ENCODE measurements at regions not wholly inside any gene's neighbourhood (a gene's known extent, or its start where the extent isn't known, plus 50 kb on each side); places are given as distances from the start of the nearest gene placed in this dataset.
"Not testable (repeated sequence)": the region's sequence is repeated elsewhere in the genome, so short reads cannot be mapped to it uniquely, and the experiment has no call there.

DNA sequence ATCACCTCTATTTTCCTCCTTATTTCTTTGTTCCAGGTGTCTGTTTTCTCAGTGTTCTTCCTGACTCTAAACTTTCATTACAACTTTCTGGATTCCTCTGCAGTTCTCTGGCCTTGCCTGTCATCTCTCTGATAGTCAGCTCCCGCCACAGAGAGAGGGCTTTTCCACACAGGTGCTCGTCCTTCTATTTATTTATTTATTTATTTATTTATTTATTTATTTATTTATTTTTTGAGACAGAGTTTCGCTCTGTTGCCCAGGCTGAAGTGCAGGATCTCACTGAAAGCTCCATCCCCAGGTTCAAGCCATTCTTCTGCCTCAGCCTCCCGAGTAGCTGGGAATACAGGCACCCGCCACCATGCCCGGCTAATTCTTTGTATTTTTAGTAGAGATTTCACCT, 554.5 kb downstream of the RPS29 start:
- H3K9me3 Mint-ChIP-seq, H3K4me3 Mint-ChIP-seq, H3K27ac Mint-ChIP-seq, H3K36me3 Mint-ChIP-seq, H3K27me3 Mint-ChIP-seq, ATAC-seq, H3K4me1 Mint-ChIP-seq: not testable (repeated sequence)

DNA sequence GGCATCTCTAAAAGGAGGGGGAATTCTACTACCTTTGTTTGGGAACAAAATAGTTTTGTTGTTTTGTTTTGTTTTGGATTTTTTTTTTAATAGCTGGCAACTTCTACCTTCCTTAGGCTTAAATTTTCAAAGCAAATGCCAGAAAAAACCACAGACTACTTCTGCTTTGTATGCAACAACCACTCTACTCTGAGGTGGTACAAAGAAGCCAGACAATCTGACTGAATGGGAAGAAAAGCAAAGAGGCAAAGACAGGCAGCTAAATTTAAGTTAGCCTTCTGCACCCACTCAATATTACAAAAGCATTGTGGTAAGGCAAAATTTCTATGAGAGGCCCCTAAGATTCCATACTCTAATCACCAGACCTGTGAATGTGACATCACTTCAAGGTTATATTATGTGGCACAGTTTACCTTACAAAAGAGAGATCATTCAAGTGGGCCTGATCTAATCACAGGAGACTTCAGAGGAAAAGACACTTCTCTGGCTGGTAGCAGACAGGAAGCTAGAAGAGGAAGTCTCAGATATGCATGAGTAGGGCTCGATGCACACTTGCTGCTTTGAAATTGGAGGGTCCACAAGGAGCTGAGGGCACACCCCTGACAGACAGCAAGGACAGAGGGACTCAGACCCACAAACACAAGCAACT, 566.6 kb downstream of the RPS29 start:
- peaks cover 38% of the 10 kb centered on the region for H3K4me1 Mint-ChIP-seq
- H3K27ac Mint-ChIP-seq: peak overlapping the region; percentile 83
- ATAC-seq: peak; percentile 97

DNA sequence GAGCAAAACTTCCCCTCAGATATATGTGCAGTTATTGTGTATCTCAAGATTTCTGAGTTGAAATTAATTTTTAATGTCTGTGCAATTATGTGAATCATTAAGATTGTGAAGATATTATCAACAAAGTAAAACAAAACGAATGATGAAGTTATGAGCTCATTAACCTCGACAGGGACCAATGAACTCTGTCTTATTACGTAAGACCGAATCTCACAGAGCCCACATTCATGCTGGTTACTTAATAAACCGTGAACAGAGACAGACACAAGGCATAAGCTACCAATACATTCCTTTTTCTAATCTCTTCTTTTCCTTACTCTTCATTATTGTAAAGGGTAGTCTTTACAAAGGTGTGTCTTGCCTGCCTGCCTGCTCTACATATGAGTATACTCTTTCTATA, 568.7 kb downstream of the RPS29 start:
- no peak for ATAC-seq
- Mint-ChIP-seq H3K27me3 (no peaks in the 10 kb centered on the region), H3K27ac (peak overlapping the region; percentile 83), H3K4me1 (peaks cover 38% of the 10 kb centered on the region), H3K36me3 (no peaks in the 10 kb centered on the region), H3K4me3 (no peak overlapping the region), H3K9me3 (no peaks in the 10 kb centered on the region)

More for the DNA sequence above, 566.6 kb downstream of the RPS29 start:
- H3K9me3 Mint-ChIP-seq: no peaks in the 10 kb centered on the region
- no peaks in the 10 kb centered on the region for H3K36me3 Mint-ChIP-seq
- H3K4me3 Mint-ChIP-seq: peak overlapping the region; percentile 25
- H3K27me3 Mint-ChIP-seq: no peaks in the 10 kb centered on the region

DNA sequence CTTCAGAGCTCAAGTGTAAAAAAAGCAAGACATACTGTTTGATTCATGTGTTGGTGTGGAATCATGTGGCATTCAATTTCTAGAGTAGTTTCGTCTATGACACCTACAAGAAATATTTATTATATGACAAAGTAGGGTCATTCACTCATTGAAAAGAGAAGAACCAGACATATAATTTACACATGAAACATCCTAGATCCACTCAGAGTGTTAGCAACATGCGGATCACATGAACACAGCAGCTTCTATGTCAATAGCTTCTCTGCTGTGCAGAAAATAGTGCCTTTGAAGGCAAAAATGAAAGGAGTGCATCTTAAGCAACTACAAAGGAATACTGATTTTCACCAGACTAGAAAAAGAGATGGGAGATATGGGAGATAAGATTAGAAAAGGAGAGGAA, 569.8 kb downstream of the RPS29 start:
- no peak for ATAC-seq
- H3K9me3 Mint-ChIP-seq: no peaks in the 10 kb centered on the region
- H3K27ac Mint-ChIP-seq: peak overlapping the region; percentile 60
- peaks cover 38% of the 10 kb centered on the region for H3K4me1 Mint-ChIP-seq
- H3K4me3 Mint-ChIP-seq: no peak overlapping the region
- no peaks in the 10 kb centered on the region for H3K36me3 Mint-ChIP-seq
- H3K27me3 Mint-ChIP-seq: no peaks in the 10 kb centered on the region

DNA sequence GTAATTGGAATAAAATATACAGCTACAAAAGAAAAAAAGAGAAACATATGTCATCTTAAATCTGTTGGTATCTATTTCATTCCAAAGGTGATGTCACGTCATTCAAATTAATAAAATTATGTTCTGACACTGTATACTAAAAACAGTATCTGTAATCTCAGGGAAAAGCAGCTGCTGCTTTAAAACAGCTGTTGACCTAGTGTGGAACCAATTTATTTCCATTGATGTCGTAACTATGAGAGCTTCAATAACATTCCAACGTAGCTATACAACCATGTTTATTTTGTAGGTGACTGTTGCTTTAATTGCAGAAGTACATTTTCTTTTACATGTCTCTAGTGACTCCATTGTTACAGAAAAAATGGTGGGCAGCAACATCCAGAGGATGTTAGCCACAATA, 571.7 kb downstream of the RPS29 start:
- H3K36me3 Mint-ChIP-seq: no peaks in the 10 kb centered on the region
- no peaks in the 10 kb centered on the region for H3K27me3 Mint-ChIP-seq
- no peak overlapping the region for H3K27ac Mint-ChIP-seq
- peaks cover 29% of the 10 kb centered on the region for H3K4me1 Mint-ChIP-seq
- ATAC-seq: no peak
- H3K4me3 Mint-ChIP-seq: no peak overlapping the region
- H3K9me3 Mint-ChIP-seq: no peaks in the 10 kb centered on the region

DNA sequence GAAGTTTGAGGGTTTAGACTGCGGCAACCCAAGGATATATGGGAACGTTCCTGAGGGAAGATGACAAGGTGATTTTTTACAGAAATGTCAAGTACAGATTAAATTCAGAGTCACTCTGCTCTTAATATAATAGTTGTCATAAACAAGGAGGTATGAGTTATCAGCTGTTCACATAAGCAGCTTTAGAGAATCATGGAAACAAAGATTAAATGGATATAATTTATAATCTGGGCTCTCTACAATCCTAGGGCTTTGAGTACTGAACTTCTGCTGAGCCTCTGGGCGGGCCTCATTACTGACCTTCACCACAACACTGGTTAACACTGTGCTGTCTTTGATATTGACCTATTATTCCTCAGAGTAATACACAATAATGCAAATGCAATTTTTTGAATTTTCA, 577.8 kb downstream of the RPS29 start:
- Mint-ChIP-seq H3K27ac (no peak overlapping the region), H3K4me1 (no peaks in the 10 kb centered on the region), H3K9me3 (no peaks in the 10 kb centered on the region), H3K36me3 (no peaks in the 10 kb centered on the region), H3K27me3 (no peaks in the 10 kb centered on the region), H3K4me3 (no peak overlapping the region)
- no peak for ATAC-seq

DNA sequence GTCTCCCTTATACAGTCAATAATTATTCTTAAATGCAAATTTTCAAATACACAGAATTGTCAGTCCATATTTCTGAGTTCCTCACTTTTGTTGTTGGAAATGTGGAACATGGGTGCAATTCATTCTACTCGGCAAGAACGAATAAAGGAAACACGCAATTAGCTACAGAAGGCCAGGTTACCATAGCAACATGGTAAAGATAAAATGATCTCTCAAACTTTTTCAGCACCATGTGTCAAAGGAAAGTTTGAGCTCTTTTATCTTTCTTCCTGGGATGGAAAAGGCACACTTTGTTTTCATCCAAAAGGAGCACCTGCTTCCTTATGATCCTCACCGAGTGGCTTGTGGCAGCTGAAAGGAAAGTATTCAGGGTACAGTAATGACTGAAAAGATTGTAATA, 595.0 kb downstream of the RPS29 start:
- ATAC-seq: no peak
- Mint-ChIP-seq H3K36me3 (no peaks in the 10 kb centered on the region), H3K4me3 (no peak overlapping the region), H3K27ac (no peak overlapping the region), H3K9me3 (no peaks in the 10 kb centered on the region), H3K27me3 (no peaks in the 10 kb centered on the region), H3K4me1 (no peaks in the 10 kb centered on the region)

DNA sequence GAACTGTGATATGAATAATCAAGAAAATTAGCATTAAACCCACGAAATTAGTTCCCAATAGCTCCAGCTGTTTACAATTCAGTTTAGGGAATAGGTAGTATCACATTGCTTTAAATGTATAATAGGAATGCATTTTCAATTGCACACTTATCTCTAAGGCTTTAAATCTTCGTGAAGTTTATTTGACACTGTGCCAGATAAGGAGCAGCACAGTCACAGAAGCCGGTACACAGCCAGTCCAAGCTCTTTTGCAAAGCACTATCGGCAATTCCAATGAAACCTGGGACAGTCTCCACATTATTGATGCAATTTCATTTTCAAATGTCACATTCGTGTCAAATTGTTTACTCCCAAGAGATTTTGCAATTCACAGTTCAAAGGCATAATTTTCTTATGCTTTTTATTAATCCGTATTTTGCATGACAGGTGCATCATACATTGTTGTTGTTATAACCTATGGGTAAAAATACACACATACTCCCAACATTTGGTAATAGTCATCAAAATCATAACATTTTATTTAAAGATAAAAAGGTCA, 602.8 kb downstream of the RPS29 start:
- Mint-ChIP-seq H3K4me3 (no peak overlapping the region), H3K9me3 (no peaks in the 10 kb centered on the region), H3K4me1 (no peaks in the 10 kb centered on the region), H3K36me3 (no peaks in the 10 kb centered on the region), H3K27ac (no peak overlapping the region), H3K27me3 (no peaks in the 10 kb centered on the region)
- ATAC-seq: no peak

DNA sequence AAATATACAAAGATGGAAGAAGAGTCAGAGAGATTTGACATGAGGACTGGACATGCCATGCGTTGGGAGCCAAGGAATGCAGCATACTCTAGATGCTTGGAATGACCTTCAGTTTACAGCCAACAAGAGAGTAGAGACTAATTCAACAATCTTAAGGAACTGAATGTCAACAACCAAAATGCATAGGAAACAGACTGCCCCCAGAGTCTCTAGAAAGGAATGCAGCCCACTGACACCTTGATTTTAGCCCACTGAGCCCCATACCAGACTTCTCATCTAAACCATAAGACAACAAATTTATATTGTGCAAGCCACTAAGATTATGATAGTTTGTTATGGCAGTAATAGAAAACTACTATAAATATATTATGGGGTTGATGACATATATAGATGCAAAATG, 611.2 kb downstream of the RPS29 start:
- H3K9me3 Mint-ChIP-seq: no peaks in the 10 kb centered on the region
- no peak for ATAC-seq
- H3K27me3 Mint-ChIP-seq: no peaks in the 10 kb centered on the region
- H3K27ac Mint-ChIP-seq: no peak overlapping the region
- peaks cover 6% of the 10 kb centered on the region for H3K36me3 Mint-ChIP-seq
- no peak overlapping the region for H3K4me3 Mint-ChIP-seq
- H3K4me1 Mint-ChIP-seq: no peaks in the 10 kb centered on the region

DNA sequence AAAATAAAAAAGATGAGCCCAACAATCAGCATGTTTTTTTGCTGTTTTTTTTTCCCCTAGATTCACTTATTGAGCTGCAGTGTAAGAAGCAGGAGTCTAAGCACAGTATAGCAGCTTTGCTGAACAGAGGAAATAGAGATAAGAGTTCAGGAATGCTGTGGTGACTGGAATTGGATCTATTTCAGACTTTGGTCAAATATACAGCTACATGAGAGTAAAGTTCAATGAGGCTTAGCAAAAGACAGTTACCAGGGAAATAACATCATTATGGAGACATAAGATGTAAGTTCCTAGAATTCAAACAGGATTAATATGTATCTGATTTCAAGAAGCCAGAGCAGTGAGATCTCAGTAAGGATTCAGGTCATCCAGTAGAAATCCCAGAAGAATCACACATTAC, 613.0 kb downstream of the RPS29 start:
- H3K4me1 Mint-ChIP-seq: no peaks in the 10 kb centered on the region
- no peak overlapping the region for H3K4me3 Mint-ChIP-seq
- no peak for ATAC-seq
- H3K27ac Mint-ChIP-seq: no peak overlapping the region
- peaks cover 9% of the 10 kb centered on the region for H3K27me3 Mint-ChIP-seq
- no peaks in the 10 kb centered on the region for H3K9me3 Mint-ChIP-seq
- peaks cover 6% of the 10 kb centered on the region for H3K36me3 Mint-ChIP-seq

DNA sequence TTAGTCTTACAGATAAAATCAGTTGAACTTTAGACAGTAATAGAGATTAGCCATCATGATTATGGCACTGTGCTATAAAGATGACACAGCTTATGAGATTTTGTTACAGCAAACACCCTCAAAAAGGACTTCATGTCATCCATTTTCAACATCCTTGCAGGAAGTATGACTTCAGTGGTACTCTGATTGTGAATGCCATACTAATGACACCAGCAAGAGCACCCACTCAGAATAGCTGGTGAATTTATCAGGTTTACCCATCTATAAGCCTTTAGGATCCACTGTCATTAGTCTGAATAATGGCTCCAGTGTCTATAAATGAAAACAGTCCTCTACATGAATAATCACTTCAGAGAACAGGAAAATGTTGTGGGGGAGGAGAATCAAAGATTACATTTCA, 615.2 kb downstream of the RPS29 start:
- Mint-ChIP-seq H3K27me3 (peaks cover 16% of the 10 kb centered on the region), H3K27ac (no peak overlapping the region)

DNA sequence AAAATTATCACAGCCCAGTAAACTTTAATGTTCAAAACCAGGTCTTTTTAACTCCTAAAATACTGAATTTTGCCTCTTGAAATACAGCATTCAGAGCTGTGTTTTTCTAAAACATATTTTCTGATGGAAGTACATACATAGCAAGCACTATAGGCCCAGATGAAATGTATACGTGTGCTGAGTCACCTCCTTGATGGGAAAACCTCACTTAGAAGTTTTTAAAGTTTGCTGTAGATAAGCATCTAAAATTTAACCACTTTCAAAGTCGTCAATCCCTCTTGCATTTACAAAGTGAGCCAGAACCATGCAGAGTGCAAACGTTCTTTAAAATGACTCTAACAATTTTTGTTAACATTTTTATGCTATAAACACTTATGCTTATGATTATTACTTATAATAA, 618.8 kb downstream of the RPS29 start:
- Mint-ChIP-seq H3K4me3 (no peak overlapping the region), H3K4me1 (no peaks in the 10 kb centered on the region), H3K27me3 (peaks cover 19% of the 10 kb centered on the region), H3K9me3 (no peaks in the 10 kb centered on the region), H3K36me3 (no peaks in the 10 kb centered on the region), H3K27ac (no peak overlapping the region)
- ATAC-seq: no peak

More for the DNA sequence above, 615.2 kb downstream of the RPS29 start:
- ATAC-seq: no peak
- peaks cover 6% of the 10 kb centered on the region for H3K36me3 Mint-ChIP-seq
- H3K9me3 Mint-ChIP-seq: no peaks in the 10 kb centered on the region
- H3K4me1 Mint-ChIP-seq: no peaks in the 10 kb centered on the region
- no peak overlapping the region for H3K4me3 Mint-ChIP-seq

DNA sequence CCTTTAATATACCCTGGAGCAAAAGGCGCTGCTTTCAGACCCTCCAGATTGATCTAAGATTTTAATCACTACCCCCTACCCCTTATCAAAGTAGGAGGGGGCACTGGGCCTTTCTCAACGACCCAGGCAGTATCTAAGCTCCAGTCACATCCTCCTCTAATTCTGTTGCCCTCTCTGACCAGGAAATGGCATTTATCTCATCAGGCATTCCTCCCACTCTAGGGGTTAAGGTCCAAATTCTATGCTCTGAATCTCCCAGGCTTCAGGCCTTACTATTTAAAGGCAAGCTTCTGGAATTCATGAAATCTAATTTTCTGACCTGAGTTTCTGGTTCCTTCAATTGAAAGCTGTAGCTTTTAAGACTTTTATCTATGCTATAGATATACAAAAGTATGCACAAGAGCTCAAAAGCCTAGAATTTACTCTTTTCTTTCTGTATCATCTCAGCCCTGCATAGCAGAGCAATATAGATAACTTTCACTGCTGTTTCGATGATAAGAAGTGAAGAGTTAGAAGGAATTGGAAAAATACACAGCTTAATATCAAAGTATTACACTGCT, 622.9 kb downstream of the RPS29 start:
- peaks cover 9% of the 10 kb centered on the region for H3K27me3 Mint-ChIP-seq
- ATAC-seq: no peak
- no peaks in the 10 kb centered on the region for H3K36me3 Mint-ChIP-seq
- no peaks in the 10 kb centered on the region for H3K9me3 Mint-ChIP-seq
- H3K4me1 Mint-ChIP-seq: no peaks in the 10 kb centered on the region
- H3K4me3 Mint-ChIP-seq: no peak overlapping the region
- H3K27ac Mint-ChIP-seq: no peak overlapping the region

DNA sequence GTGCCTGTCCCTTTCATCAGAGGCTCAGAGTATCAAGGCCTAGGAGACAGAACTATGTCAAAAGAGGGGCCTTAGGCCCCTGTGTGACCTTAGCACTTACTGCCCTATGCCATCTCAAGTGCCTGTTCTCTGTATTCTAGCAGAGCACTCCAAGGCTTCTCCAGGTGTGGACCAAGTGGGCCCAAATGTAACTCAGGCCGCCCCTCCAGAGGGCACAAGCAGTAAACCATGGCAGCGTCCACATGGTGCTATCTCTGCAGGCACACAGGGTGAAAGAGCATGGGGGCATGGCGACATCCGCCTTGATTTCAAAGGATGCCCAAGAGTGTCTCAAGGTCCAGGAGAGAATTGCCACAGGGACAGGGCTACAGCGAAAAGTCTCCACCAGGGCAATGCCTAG, 628.7 kb downstream of the RPS29 start:
- Mint-ChIP-seq H3K9me3 (no peaks in the 10 kb centered on the region), H3K36me3 (no peaks in the 10 kb centered on the region), H3K4me1 (peaks cover 13% of the 10 kb centered on the region), H3K4me3 (no peak overlapping the region), H3K27ac (no peak overlapping the region), H3K27me3 (no peaks in the 10 kb centered on the region)
- ATAC-seq: no peak

DNA sequence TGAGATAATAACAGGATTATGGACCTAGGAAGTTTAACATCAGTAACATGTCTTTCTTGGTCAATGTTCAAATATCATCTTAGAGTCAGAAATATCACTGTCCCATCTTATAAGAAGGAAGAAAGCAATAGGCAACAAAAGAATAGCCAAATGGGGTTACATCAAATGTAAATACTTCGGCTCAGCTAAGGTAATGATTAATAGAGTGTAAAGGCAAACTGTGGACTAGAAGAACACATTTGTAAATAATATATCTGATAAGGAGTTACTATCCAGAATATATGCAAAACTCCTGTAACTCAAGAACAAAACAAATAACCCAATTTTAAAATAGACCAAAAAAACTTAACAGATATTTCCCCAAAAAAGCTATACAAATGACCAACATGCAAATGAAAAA, 630.3 kb downstream of the RPS29 start:
- Mint-ChIP-seq H3K27ac (no peak overlapping the region), H3K9me3 (no peaks in the 10 kb centered on the region), H3K36me3 (no peaks in the 10 kb centered on the region), H3K4me1 (peaks cover 13% of the 10 kb centered on the region), H3K27me3 (no peaks in the 10 kb centered on the region), H3K4me3 (no peak overlapping the region)
- ATAC-seq: no peak

DNA sequence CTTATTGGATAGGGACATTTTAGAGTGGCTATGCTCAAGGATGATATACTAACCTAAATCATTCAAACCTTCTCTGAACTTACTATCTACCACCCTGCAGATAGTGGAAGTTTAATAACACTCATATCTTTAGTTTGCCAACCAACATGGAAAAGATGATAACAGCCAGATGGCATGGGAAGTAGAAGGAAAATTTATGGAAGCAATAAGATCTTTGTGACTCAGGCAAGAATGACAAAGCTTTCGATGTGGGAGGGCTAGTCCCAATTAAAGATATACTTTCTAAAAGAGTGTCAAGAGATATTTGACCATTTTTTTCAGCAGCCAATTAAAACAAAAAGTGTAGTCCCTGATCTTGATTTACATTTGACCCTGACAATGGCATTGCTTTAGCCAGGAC, 631.7 kb downstream of the RPS29 start:
- Mint-ChIP-seq H3K27me3 (peaks cover 11% of the 10 kb centered on the region), H3K9me3 (no peaks in the 10 kb centered on the region), H3K4me1 (peaks cover 13% of the 10 kb centered on the region), H3K36me3 (no peaks in the 10 kb centered on the region), H3K4me3 (no peak overlapping the region), H3K27ac (no peak overlapping the region)
- ATAC-seq: no peak

All from stimulated activated memory B cell treated with anti-CD40 and anti-IgM and Interleukin-4, amounts not matched to agents 10 μg/mL and 1 μg/mL and 100 μg/mL, for 72 hours (primary cell).